ENCODE measurements at regions not wholly inside any gene's neighbourhood (a gene's known extent, or its start where the extent isn't known, plus 50 kb on each side); places are given as distances from the start of the nearest gene placed in this dataset.
A peak's percentile ranks its signal among the peaks of the same experiment; 100 is the strongest.

DNA sequence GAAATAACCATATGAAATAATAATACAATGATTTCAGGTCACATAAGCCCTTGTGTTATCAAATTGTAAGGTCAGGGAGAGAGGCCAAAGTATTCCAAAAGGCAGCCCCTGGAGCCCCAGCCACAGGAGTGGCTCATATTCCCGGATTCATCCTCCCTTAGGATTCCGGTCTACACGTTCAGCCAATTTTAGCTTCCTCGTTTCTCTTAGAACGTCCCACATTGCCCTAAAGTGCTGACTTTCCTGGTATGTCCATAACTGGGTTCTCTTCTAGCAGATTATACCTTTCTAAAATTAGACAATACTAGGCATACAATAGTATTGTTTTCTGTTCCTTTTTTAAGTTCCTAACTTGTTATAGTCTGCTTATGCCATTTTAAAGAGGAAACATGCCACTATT, 192.7 kb upstream of the NOX3 start:
- no peaks in the 10 kb centered on the region for H3K4me1 ChIP-seq (replicated peaks in 1 of 2)
- DNase-seq: peak in 1 of 7 donors; percentile 1
- H3K36me3 ChIP-seq (replicated peaks in 1 of 2): no peaks in the 10 kb centered on the region
- no peak overlapping the region for H3K4me3 ChIP-seq
- H3K27ac ChIP-seq: no peak overlapping the region
- intact Hi-C loops (cut with DNase I): no loop called here
- H3K27me3 ChIP-seq: no peaks in the 10 kb centered on the region
- H3K9me3 ChIP-seq (replicated peaks in 1 of 3): no peaks in the 10 kb centered on the region
- WGBS, 4 donors: 51 to 61% (median 52%) methylated on average over 5 of the region's 5 CpGs
- TF ChIP-seq POLR2A (IDR thresholded peaks at IDR 0.05): no peak
- TF ChIP-seq, protein P1, sequence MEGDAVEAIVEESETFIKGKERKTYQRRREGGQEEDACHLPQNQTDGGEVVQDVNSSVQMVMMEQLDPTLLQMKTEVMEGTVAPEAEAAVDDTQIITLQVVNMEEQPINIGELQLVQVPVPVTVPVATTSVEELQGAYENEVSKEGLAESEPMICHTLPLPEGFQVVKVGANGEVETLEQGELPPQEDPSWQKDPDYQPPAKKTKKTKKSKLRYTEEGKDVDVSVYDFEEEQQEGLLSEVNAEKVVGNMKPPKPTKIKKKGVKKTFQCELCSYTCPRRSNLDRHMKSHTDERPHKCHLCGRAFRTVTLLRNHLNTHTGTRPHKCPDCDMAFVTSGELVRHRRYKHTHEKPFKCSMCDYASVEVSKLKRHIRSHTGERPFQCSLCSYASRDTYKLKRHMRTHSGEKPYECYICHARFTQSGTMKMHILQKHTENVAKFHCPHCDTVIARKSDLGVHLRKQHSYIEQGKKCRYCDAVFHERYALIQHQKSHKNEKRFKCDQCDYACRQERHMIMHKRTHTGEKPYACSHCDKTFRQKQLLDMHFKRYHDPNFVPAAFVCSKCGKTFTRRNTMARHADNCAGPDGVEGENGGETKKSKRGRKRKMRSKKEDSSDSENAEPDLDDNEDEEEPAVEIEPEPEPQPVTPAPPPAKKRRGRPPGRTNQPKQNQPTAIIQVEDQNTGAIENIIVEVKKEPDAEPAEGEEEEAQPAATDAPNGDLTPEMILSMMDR (IDR thresholded peaks at IDR 0.05): no peak

DNA sequence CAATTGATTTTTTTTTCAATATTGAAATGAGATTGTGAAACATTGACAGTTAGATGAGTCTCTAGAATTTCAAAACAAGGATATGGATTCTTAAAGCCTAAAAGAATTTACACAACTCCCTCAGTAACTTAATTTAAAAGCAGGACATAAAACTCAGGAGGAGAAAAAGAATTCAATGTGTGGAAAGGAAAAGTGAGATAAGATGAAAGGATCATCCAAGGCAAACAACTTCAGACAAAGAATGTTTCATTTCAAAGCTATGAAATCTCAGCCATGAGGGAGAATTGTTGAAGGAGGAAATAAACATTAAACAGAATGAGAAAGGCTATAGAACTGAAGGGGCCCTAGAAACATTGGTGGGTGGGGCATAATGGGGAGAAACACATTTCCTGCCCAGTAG, 191.7 kb upstream of the NOX3 start:
- Histone ChIP-seq H3K9me3 (replicated peaks in 1 of 3) (no peaks in the 10 kb centered on the region), H3K4me3 (no peak overlapping the region), H3K36me3 (replicated peaks in 1 of 2) (no peaks in the 10 kb centered on the region), H3K27me3 (no peaks in the 10 kb centered on the region), H3K27ac (no peak overlapping the region), H3K4me1 (replicated peaks in 1 of 2) (no peaks in the 10 kb centered on the region)
- DNase-seq: no peak
- intact Hi-C loops (cut with DNase I): no loop called here
- TF ChIP-seq, protein P1 (IDR thresholded peaks at IDR 0.05): no peak
- TF ChIP-seq POLR2A (IDR thresholded peaks at IDR 0.05): no peak

DNA sequence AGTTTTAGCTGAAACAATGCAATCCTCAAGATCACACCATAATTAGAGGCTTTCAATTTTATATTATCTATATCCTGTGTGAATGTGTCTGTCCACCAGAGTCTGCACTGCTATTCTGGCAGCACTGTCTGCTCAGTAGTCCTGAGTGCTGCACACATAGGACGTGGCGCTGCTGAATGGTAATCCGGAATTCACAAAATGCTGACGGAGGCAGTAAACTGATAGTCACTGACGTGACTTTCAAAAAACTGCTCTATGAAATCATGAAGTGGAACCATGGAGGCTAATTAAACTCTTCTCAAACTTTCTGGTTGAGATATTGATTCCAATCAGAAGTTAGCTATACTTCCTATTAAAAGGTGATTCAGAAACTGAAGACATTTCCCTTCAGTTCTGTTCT, 190.8 kb upstream of the NOX3 start:
- Histone ChIP-seq H3K4me1 (replicated peaks in 1 of 2) (no peaks in the 10 kb centered on the region), H3K27ac (no peak overlapping the region), H3K36me3 (replicated peaks in 1 of 2) (no peaks in the 10 kb centered on the region), H3K27me3 (no peaks in the 10 kb centered on the region), H3K9me3 (replicated peaks in 1 of 3) (no peaks in the 10 kb centered on the region), H3K4me3 (no peak overlapping the region)
- WGBS, 4 donors: 77 to 88% (median 84%) methylated on average over 5 of the region's 5 CpGs
- TF ChIP-seq POLR2A (IDR thresholded peaks at IDR 0.05): no peak
- TF ChIP-seq, protein P1 (IDR thresholded peaks at IDR 0.05): no peak
- intact Hi-C loops (cut with DNase I): no loop called here
- DNase-seq: no peak

DNA sequence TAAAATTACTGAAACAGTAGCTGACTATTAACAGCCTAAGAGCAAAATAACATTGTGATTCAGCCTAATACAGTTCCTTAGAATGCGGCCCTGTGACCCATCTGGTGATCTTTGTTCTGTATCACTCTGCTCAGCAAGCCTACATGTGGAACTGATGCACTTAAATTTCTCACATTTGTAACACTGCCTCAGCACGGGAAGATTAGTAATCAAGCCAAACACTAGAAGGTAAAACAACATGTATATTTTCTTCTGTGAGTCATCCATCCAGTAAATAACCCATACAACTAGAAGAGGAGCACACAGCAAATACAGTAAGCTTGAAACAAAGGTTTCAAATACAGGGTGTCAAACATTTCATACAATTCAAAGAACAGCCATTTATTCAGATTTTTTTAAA, 189.7 kb upstream of the NOX3 start:
- no peaks in the 10 kb centered on the region for H3K27me3 ChIP-seq
- H3K9me3 ChIP-seq (replicated peaks in 1 of 3): no peaks in the 10 kb centered on the region
- no peaks in the 10 kb centered on the region for H3K36me3 ChIP-seq (replicated peaks in 1 of 2)
- TF ChIP-seq POLR2A (IDR thresholded peaks at IDR 0.05): no peak
- WGBS, 4 donors: 64 to 73% (median 71%) methylated on average over 2 of the region's 2 CpGs
- H3K4me1 ChIP-seq (replicated peaks in 1 of 2): no peaks in the 10 kb centered on the region
- no peak overlapping the region for H3K27ac ChIP-seq
- DNase-seq: no peak
- intact Hi-C loops (cut with DNase I): no loop called here
- no peak overlapping the region for H3K4me3 ChIP-seq

DNA sequence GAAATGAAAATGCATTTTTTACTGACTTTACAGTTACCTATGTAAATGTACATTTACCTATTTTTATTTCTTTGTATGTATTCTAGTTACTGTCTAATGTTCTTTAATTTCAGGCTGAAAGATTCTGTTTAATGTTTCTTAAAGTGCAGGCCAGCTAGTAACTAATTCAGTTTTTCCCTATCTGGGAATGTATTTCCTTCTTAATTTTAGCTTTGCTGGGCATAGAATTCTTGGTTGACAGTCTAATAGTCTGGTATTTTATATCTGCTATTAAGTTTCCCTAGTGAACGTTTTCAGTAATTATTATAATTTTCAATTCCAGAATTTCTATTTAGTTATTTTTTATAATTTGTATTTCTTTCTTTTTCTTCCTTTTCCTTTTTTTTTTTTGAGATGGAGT, 186.0 kb upstream of the NOX3 start:
- WGBS, 4 donors: 76 to 87% (median 81%) methylated on average over 1 of the region's 1 CpG
- Histone ChIP-seq H3K9me3 (replicated peaks in 1 of 3) (no peaks in the 10 kb centered on the region), H3K4me3 (no peak overlapping the region), H3K4me1 (replicated peaks in 1 of 2) (no peaks in the 10 kb centered on the region), H3K27me3 (no peaks in the 10 kb centered on the region), H3K36me3 (replicated peaks in 1 of 2) (no peaks in the 10 kb centered on the region), H3K27ac (no peak overlapping the region)
- DNase-seq: no peak
- no peak for TF ChIP-seq POLR2A (IDR thresholded peaks at IDR 0.05)
- TF ChIP-seq, protein P1 (IDR thresholded peaks at IDR 0.05): no peak
- intact Hi-C loops (cut with DNase I): no loop called here
